Ishikawa (cell line): ENCODE measurements at regions not wholly inside any gene's neighbourhood (a gene's known extent, or its start where the extent isn't known, plus 50 kb on each side); places are given as distances from the start of the nearest gene placed in this dataset.

Experiments used
- CEBPB ChIP-seq: IDR thresholded peaks from 2 replicates; pipeline ENCODE4 v1.6.1; 2012
- CREB1 ChIP-seq: IDR thresholded peaks from 2 replicates; pipeline ENCODE4 v1.6.1; 2012; ENCODE audit warnings: low read depth
- EGR1 ChIP-seq: IDR thresholded peaks from 2 replicates; pipeline ENCODE4 v1.6.1; 2012
- EP300 ChIP-seq: IDR thresholded peaks from 2 replicates; pipeline ENCODE4 v1.6.1; 2012; ENCODE audit warnings: borderline replicate concordance
- FOXM1 ChIP-seq: IDR thresholded peaks from 2 replicates; pipeline ENCODE4 v1.6.1; 2012; ENCODE audit warnings: low read depth, borderline replicate concordance
- MAX ChIP-seq: IDR thresholded peaks from 2 replicates; pipeline ENCODE4 v1.6.1; 2012
- NFIC ChIP-seq: IDR thresholded peaks from 2 replicates; pipeline ENCODE4 v1.6.1; 2012
- RAD21 ChIP-seq: IDR thresholded peaks from 2 replicates; pipeline ENCODE4 v1.6.1; 2012; ENCODE audit warnings: low read depth
- REST ChIP-seq: IDR thresholded peaks from 2 replicates; pipeline ENCODE4 v1.6.1; 2012; ENCODE audit warnings: low read depth, mild to moderate bottlenecking
- TAF1 ChIP-seq: IDR thresholded peaks from 2 replicates; pipeline ENCODE4 v1.6.1; 2012; ENCODE audit warnings: low read depth, mild to moderate bottlenecking
- TCF12 ChIP-seq: IDR thresholded peaks from 2 replicates; pipeline ENCODE4 v1.6.1; 2012; ENCODE audit warnings: low read depth
- TEAD4 ChIP-seq: IDR thresholded peaks from 2 replicates; pipeline ENCODE4 v1.6.1; 2012
- YY1 ChIP-seq: IDR thresholded peaks from 2 replicates; pipeline ENCODE4 v1.6.1; 2012; ENCODE audit warnings: low read depth
- ZBTB7A ChIP-seq: IDR thresholded peaks from 2 replicates; pipeline ENCODE4 v1.6.1; 2012; ENCODE audit warnings: low read depth
- TF ChIP-seq, protein P1 (sequence below): IDR thresholded peaks from 2 replicates; pipeline ENCODE4 v1.6.1; 2012

- TF ChIP-seq TCF12 = no peak
- TF ChIP-seq RAD21 = no peak
- TF ChIP-seq, protein P1, sequence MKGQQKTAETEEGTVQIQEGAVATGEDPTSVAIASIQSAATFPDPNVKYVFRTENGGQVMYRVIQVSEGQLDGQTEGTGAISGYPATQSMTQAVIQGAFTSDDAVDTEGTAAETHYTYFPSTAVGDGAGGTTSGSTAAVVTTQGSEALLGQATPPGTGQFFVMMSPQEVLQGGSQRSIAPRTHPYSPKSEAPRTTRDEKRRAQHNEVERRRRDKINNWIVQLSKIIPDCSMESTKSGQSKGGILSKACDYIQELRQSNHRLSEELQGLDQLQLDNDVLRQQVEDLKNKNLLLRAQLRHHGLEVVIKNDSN = no peak
- no peak for TF ChIP-seq EGR1
- TF ChIP-seq CEBPB = no peak
- TF ChIP-seq YY1 = no peak
- no peak for TF ChIP-seq EP300
- no peak for TF ChIP-seq REST
- TF ChIP-seq MAX = no peak
- no peak for TF ChIP-seq NFIC
- TF ChIP-seq TAF1 = no peak
- no peak for TF ChIP-seq FOXM1
- TF ChIP-seq ZBTB7A = no peak
- TF ChIP-seq TEAD4 = no peak
Measured at GRCh38 chr5:165163861-165164260, 1658.4 kb downstream of the MAT2B start.

- TF ChIP-seq RAD21 = no peak
- no peak for TF ChIP-seq EP300
- no peak for TF ChIP-seq CREB1
- no peak for TF ChIP-seq NFIC
- no peak for TF ChIP-seq YY1
- no peak for TF ChIP-seq REST
- TF ChIP-seq FOXM1 = no peak
- no peak for TF ChIP-seq TEAD4
Measured at GRCh38 chr5:165173651-165174050, 1668.2 kb downstream of the MAT2B start.

DNA sequence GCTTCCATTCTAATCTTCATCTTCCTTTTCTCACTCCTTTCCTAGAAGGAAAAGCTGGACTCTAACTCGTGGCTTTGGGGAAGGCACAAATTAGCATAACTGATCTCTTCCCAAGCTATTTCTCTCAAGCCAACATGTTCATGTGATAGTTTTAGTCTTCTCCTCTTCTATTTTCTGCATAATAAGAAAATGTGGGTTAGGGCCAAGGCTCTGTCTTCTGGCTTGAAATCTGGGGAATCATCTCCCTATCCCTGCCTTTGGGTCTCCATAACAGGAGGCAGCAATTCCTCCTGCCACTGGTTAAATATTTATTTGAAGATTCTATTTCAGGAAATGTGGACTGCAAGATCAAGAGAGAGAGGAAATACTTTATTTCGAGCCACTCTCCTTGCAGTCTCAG, 1669.6 kb downstream of the MAT2B start:
- TF ChIP-seq REST (no peak), NFIC (no peak), CEBPB (no peak), RAD21 (no peak), EP300 (no peak), CREB1 (no peak), EGR1 (no peak), ZBTB7A (no peak), TEAD4 (no peak), MAX (no peak), TAF1 (no peak), FOXM1 (no peak), YY1 (no peak), TCF12 (no peak)
- TF ChIP-seq, protein P1 = no peak

- TF ChIP-seq YY1 (no peak), FOXM1 (no peak), ZBTB7A (no peak), TAF1 (no peak), TEAD4 (no peak), MAX (no peak), REST (no peak), EP300 (no peak), CREB1 (no peak), EGR1 (no peak), TCF12 (no peak), RAD21 (no peak), CEBPB (no peak), NFIC (no peak)
- TF ChIP-seq, protein P1 = no peak
Measured at GRCh38 chr5:165184183-165184582, 1678.8 kb downstream of the MAT2B start.
